ENCODE measurements at regions not wholly inside any gene's neighbourhood (a gene's known extent, or its start where the extent isn't known, plus 50 kb on each side); places are given as distances from the start of the nearest gene placed in this dataset.

GRCh38 chr6:135129136-135129856 is 51.8 kb upstream of the MYB start:
- intact Hi-C loops (cut with micrococcal nuclease) = no loop called here
- ChIA-PET POLR2A (no interaction called here), CTCF (no interaction called here)
- TF ChIP-seq CTCF (IDR thresholded peaks at IDR 0.05; ENCODE audit: unreplicated experiment) = no peak
- no peaks in the 10 kb centered on the region for H3K27me3 Mint-ChIP-seq (ENCODE audit: insufficient read depth, unreplicated experiment)
- H3K36me3 Mint-ChIP-seq (ENCODE audit: insufficient read depth, unreplicated experiment) = no peaks in the 10 kb centered on the region
- BruUV-seq (replicated peaks) = no TSS peak
- no peaks in the 10 kb centered on the region for H3K4me1 Mint-ChIP-seq (ENCODE audit: insufficient read depth, unreplicated experiment)
- DNase-seq (ENCODE audit: unreplicated experiment) = no peak
- H3K4me3 Mint-ChIP-seq (ENCODE audit: unreplicated experiment) = no peak overlapping the region
- no peaks in the 10 kb centered on the region for H3K9me3 Mint-ChIP-seq (ENCODE audit: unreplicated experiment)
- no peak overlapping the region for H3K27ac Mint-ChIP-seq (ENCODE audit: low read depth, unreplicated experiment)

GRCh38 chr6:135128268-135128914 is 52.7 kb upstream of the MYB start:
- Mint-ChIP-seq H3K9me3 (ENCODE audit: unreplicated experiment) (no peaks in the 10 kb centered on the region), H3K36me3 (ENCODE audit: insufficient read depth, unreplicated experiment) (no peaks in the 10 kb centered on the region), H3K4me1 (ENCODE audit: insufficient read depth, unreplicated experiment) (no peaks in the 10 kb centered on the region), H3K27me3 (ENCODE audit: insufficient read depth, unreplicated experiment) (no peaks in the 10 kb centered on the region), H3K4me3 (ENCODE audit: unreplicated experiment) (no peak overlapping the region), H3K27ac (ENCODE audit: low read depth, unreplicated experiment) (no peak overlapping the region)
- no TSS peak for BruUV-seq (replicated peaks)
- no peak for TF ChIP-seq CTCF (IDR thresholded peaks at IDR 0.05; ENCODE audit: unreplicated experiment)
- intact Hi-C loops (cut with micrococcal nuclease) = no loop called here
- POLR2A ChIA-PET = no interaction called here
- CTCF ChIA-PET = interaction anchor here (0.6 kb wide), 1 partner anchor 11 kb away, joined by 3 read pairs; no protein-coding TSS in a partner anchor
- DNase-seq (ENCODE audit: unreplicated experiment) = no peak

GRCh38 chr6:135126729-135127128 is 54.4 kb upstream of the MYB start:
- DNase-seq (ENCODE audit: unreplicated experiment) = no peak
- Mint-ChIP-seq H3K36me3 (ENCODE audit: insufficient read depth, unreplicated experiment) (no peaks in the 10 kb centered on the region), H3K9me3 (ENCODE audit: unreplicated experiment) (no peaks in the 10 kb centered on the region), H3K4me1 (ENCODE audit: insufficient read depth, unreplicated experiment) (no peaks in the 10 kb centered on the region), H3K27me3 (ENCODE audit: insufficient read depth, unreplicated experiment) (no peaks in the 10 kb centered on the region), H3K27ac (ENCODE audit: low read depth, unreplicated experiment) (no peak overlapping the region), H3K4me3 (ENCODE audit: unreplicated experiment) (no peak overlapping the region)
- TF ChIP-seq CTCF (IDR thresholded peaks at IDR 0.05; ENCODE audit: unreplicated experiment) = no peak
- intact Hi-C loops (cut with micrococcal nuclease) = no loop called here
- CTCF ChIA-PET = interaction anchor here (0.6 kb wide), 1 partner anchor 8 kb away, joined by 3 read pairs; no protein-coding TSS in a partner anchor
- no TSS peak for BruUV-seq (replicated peaks)
- POLR2A ChIA-PET = no interaction called here

GRCh38 chr6:135126034-135126433 is 55.1 kb upstream of the MYB start:
- intact Hi-C loops (cut with micrococcal nuclease) = no loop called here
- Mint-ChIP-seq H3K36me3 (ENCODE audit: insufficient read depth, unreplicated experiment) (no peaks in the 10 kb centered on the region), H3K4me3 (ENCODE audit: unreplicated experiment) (no peak overlapping the region), H3K9me3 (ENCODE audit: unreplicated experiment) (no peaks in the 10 kb centered on the region), H3K27me3 (ENCODE audit: insufficient read depth, unreplicated experiment) (peaks cover 5% of the 10 kb centered on the region), H3K4me1 (ENCODE audit: insufficient read depth, unreplicated experiment) (no peaks in the 10 kb centered on the region), H3K27ac (ENCODE audit: low read depth, unreplicated experiment) (no peak overlapping the region)
- no peak for TF ChIP-seq CTCF (IDR thresholded peaks at IDR 0.05; ENCODE audit: unreplicated experiment)
- no peak for DNase-seq (ENCODE audit: unreplicated experiment)
- ChIA-PET CTCF (no interaction called here), POLR2A (no interaction called here)
- no TSS peak for BruUV-seq (replicated peaks)

All from MCF 10A (cell line).